Adrenal gland (tissue), 9 donors: ENCODE measurements at regions not wholly inside any gene's neighbourhood (a gene's known extent, or its start where the extent isn't known, plus 50 kb on each side); places are given as distances from the start of the nearest gene placed in this dataset.

Experiments used
- DNase-seq, 7 donors: peaks; one replicate each; pipeline ENCODE4 v3.0.0-alpha.2; 2019 to 2020
- H3K27ac ChIP-seq, 5 donors: fragments of 200-600 bp; sonication (generic) in 4 of 5; 1 replicate in 3 of 5; 2 replicates in 2 of 5; pipeline versions ENCODE4 v1.5.1 to v1.8.0; 2016 to 2020; ENCODE audit warnings: mild to moderate bottlenecking in 1 of 5
- H3K27me3 ChIP-seq: fragments of 200-600 bp; 2 replicates; pipeline ENCODE4 v1.8.0; 2021
- H3K36me3 ChIP-seq, 2 donors: fragments of 200-600 bp; replicated peaks in 1 of 2; 1 replicate in 1 of 2; 2 replicates in 1 of 2; pipeline versions ENCODE4 v1.5.1 to v1.8.0; 2018 to 2022
- H3K4me1 ChIP-seq, 2 donors: fragments of 200-600 bp; replicated peaks in 1 of 2; 1 replicate in 1 of 2; 2 replicates in 1 of 2; pipeline versions ENCODE4 v1.5.1 to v1.8.0; 2018 to 2021
- H3K4me3 ChIP-seq, 4 donors: fragments of 200-600 bp; sonication (generic) in 3 of 4; one replicate each; pipeline ENCODE4 v1.5.1; 2016 to 2018
- H3K9me3 ChIP-seq, 3 donors: fragments of 200-600 bp; sonication (generic) in 1 of 3; replicated peaks in 1 of 3; 1 replicate in 2 of 3; 2 replicates in 1 of 3; pipeline versions ENCODE4 v1.5.1 to v1.8.0; 2016 to 2021
- POLR2A ChIP-seq, 2 donors: fragments of 450-650 bp; IDR thresholded peaks; one replicate each; pipeline ENCODE4 v1.6.1; 2017; ENCODE audit warnings: antibody characterized with exemption in 2 of 2, mild to moderate bottlenecking in 2 of 2, moderate library complexity in 1 of 2
- WGBS, 4 donors: extraction: QIAGEN DNeasy Blood & Tissue Kit in 2 of 4; methylation state at CpG; one replicate each; pipeline versions ENCODE4 v1.1.5 to v1.1.7; 2013 to 2017; 5-methylcytosine and 5-hydroxymethylcytosine counted together
- intact Hi-C, 2 donors: fragments of 100-400 bp; cut with DNase I; formaldehyde crosslinking; loops; one replicate each; pipeline versions ENCODE4 v1.14.1 to v1.15.0; 2022 to 2023
- TF ChIP-seq, protein P1 (sequence below), 6 experiments: fragments of 450-650 bp in 4 of 6; fragments of 200-600 bp in 2 of 6; sonication (generic) in 1 of 6; IDR thresholded peaks; 1 replicate in 5 of 6; 2 replicates in 1 of 6; pipeline versions ENCODE4 v1.5.1 to v1.8.0; 2016 to 2021; ENCODE audit warnings: antibody characterized with exemption in 6 of 6, mild to moderate bottlenecking in 2 of 6, moderate library complexity in 1 of 6
- donor health status: healthy with polysubstance abuse.
- donor health status: Bipolar disorder and iron deficiency.
- donor health status: DM: yes; HTN: yes; CAD: no.
- donor health status: DM: no; HTN: no; CAD: no.
- donor health status: DM: no; HTN: no; CAD: no.

DNA sequence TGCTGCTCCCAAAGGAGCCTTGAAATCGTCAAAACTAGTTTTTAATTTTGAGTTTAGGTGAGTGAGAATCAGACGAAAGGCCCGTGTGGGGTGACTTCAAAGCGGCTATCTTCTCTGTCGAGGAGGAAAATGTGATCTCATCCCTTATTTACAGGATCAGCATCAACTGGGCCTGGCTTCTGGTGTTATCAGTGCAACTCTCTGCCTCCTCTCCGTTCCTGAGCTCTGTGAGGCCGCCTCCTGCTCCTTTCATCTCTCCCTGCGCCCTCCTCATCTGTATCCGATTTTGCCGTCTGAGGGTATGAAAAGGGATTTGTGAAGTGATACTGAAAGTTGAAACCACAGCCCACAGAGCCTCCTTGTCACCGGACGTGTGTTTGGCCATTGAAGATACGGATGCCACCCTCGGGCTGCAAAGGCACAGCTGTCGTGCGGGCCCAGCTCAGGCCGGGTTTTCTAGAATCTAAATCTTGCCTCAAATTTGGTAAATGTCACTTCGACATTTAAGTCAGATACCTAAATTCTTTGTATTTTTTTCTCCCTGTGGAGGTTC is 408.7 kb upstream of the ADARB2 start:
- DNase-seq: no peak
- no peaks in the 10 kb centered on the region for H3K9me3 ChIP-seq
- H3K4me3 ChIP-seq: no peak overlapping the region
- intact Hi-C loops: no loop called here
- no peak overlapping the region for H3K27ac ChIP-seq
- H3K27me3 ChIP-seq: no peaks in the 10 kb centered on the region
- WGBS, 4 donors: 63 to 71% (median 67%) methylated on average over 14 to 18 of the region's 18 CpGs
- H3K4me1 ChIP-seq: no peaks in the 10 kb centered on the region
- no peaks in the 10 kb centered on the region for H3K36me3 ChIP-seq
- TF ChIP-seq, protein P1, sequence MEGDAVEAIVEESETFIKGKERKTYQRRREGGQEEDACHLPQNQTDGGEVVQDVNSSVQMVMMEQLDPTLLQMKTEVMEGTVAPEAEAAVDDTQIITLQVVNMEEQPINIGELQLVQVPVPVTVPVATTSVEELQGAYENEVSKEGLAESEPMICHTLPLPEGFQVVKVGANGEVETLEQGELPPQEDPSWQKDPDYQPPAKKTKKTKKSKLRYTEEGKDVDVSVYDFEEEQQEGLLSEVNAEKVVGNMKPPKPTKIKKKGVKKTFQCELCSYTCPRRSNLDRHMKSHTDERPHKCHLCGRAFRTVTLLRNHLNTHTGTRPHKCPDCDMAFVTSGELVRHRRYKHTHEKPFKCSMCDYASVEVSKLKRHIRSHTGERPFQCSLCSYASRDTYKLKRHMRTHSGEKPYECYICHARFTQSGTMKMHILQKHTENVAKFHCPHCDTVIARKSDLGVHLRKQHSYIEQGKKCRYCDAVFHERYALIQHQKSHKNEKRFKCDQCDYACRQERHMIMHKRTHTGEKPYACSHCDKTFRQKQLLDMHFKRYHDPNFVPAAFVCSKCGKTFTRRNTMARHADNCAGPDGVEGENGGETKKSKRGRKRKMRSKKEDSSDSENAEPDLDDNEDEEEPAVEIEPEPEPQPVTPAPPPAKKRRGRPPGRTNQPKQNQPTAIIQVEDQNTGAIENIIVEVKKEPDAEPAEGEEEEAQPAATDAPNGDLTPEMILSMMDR (IDR thresholded peaks at IDR 0.05): no peak
- no peak for TF ChIP-seq POLR2A (IDR thresholded peaks at IDR 0.05)

DNA sequence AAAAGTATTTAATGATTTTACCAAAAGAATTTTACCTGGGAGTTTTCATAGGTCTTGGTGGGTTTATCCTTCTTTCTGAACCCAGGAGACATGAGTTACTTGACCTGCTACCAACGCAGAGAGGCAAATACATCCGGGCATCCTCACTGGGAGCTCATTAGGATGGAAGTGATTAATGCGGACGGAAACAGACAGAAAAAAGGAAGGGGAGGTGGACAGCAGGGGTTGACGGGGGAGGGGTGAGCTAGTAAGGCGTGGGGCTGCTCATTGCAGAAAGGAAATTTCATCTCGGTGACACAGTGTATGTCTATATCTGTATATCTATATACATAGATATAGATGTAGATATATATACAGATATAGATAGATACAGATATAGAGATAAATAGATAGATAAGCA is 408.2 kb upstream of the ADARB2 start:
- Histone ChIP-seq H3K36me3 (no peaks in the 10 kb centered on the region), H3K27ac (no peak overlapping the region), H3K9me3 (no peaks in the 10 kb centered on the region), H3K27me3 (no peaks in the 10 kb centered on the region), H3K4me3 (no peak overlapping the region), H3K4me1 (no peaks in the 10 kb centered on the region)
- TF ChIP-seq, protein P1 (IDR thresholded peaks at IDR 0.05): no peak
- no peak for TF ChIP-seq POLR2A (IDR thresholded peaks at IDR 0.05)
- intact Hi-C loops: no loop called here
- no peak for DNase-seq
- WGBS, 4 donors: 38 to 48% (median 44%) methylated on average over 7 of the region's 7 CpGs

DNA sequence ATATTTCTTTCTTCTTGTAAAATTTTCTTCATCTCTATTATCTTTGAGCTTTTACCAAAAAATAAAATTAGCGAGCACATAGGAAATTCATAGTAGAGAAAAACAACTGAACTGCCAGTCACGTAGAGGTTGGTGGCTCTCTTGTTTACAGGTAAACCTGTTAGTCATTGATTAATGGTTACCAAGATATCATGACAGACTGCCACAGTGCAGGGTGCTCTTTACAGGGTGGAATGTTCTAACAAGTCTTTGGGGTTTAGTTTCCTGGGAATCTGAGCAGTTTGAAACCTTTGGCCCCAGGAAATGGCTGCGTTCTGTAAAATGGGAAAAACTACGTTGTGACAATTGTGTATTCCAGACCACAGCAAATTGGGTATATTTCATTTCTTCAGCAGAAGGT is 407.3 kb upstream of the ADARB2 start:
- H3K27me3 ChIP-seq: no peaks in the 10 kb centered on the region
- WGBS, 4 donors: 57 to 78% (median 66%) methylated on average over 4 of the region's 4 CpGs
- H3K9me3 ChIP-seq: no peaks in the 10 kb centered on the region
- no peak overlapping the region for H3K27ac ChIP-seq
- no peak for DNase-seq
- intact Hi-C loops: no loop called here
- no peaks in the 10 kb centered on the region for H3K36me3 ChIP-seq
- TF ChIP-seq, protein P1 (IDR thresholded peaks at IDR 0.05): no peak
- no peak for TF ChIP-seq POLR2A (IDR thresholded peaks at IDR 0.05)
- no peak overlapping the region for H3K4me3 ChIP-seq
- H3K4me1 ChIP-seq: no peaks in the 10 kb centered on the region

DNA sequence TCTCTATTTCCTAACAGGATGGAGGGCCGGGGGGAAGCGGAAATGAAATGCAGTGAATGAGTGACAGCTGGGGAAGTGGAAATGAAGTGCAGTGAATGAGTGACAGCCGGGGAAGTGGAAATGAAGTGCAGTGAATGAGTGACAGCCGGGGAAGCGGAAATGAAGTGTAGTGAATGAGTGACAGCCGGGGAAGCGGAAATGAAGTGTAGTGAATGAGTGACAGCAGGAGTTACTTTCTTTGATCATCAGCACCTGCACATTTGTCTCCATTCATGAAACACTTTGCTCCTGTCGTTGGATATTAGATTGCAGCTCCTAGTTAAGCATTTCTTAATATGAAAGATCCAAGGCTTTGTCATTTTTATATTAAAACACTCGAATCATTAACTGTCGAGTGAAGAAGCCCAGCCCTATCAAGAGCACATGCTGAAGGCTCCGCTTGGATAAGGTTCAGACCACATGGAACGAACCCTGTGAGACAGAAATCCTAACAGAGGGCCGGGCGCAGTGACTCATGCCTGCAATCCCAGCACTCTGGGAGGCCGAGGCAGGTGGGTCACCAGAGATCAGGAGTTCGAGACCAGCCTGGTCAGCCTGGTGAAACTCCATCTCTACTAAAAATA is 406.0 kb upstream of the ADARB2 start:
- Histone ChIP-seq H3K4me1 (no peaks in the 10 kb centered on the region), H3K9me3 (no peaks in the 10 kb centered on the region), H3K27ac (no peak overlapping the region), H3K4me3 (no peak overlapping the region), H3K27me3 (no peaks in the 10 kb centered on the region), H3K36me3 (no peaks in the 10 kb centered on the region)
- TF ChIP-seq, protein P1 (IDR thresholded peaks at IDR 0.05): no peak
- TF ChIP-seq POLR2A (IDR thresholded peaks at IDR 0.05): no peak
- WGBS, 4 donors: 75 to 81% (median 80%) methylated on average over 16 of the region's 16 CpGs
- intact Hi-C loops: no loop called here
- no peak for DNase-seq
